NCI-H1694 treated with DMSO at 0.1 percent for 48 hours (cell line): ENCODE measurements at regions not wholly inside any gene's neighbourhood (a gene's known extent, or its start where the extent isn't known, plus 50 kb on each side); places are given as distances from the start of the nearest gene placed in this dataset.
"Not testable (repeated sequence)": the region's sequence is repeated elsewhere in the genome, so short reads cannot be mapped to it uniquely, and the experiment has no call there.

Experiments
- DNase-seq: peaks from one replicate; lab custom pipeline; 2025; lab: John Stamatoyannopoulos, UW

DNA sequence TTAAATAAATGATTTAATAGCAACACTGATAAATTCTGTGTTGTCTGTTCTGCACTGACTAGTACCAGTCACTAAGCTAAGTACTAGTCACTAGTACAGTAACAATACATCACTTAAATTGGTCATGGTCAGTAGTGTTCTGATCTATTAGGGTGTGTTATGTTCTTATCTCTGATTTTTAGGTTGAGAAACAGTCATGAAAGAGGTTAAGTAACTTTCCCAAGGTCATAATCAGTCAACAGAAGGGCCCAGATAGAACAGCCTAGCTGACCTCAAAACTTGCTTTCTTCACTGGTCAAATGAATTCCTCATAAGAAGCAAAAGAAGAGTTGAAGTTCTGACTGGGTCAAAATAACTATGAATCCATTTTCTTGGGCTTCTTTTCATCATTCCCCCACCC is 1492.7 kb downstream of the MAT2B start:
- DNase-seq = no peak

DNA sequence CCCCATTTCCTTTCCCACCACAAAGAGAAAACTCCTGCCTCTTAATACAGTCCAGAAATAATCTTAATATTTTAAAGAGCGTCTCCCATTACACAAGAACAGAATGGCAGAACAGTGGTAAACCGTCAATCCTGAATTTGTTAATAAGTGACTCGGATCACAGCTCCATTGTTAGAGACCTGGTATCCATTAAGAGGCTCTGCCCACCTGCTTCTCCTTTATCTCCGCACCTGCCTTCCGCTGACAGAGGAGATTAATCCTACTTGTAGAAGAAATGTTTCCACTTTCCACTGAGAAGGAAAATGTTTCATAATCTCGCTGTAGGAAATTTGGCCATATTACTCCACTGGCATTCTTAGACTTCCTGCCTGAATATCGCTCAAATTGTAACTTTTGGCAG is 1493.2 kb downstream of the MAT2B start:
- DNase-seq = no peak

DNA sequence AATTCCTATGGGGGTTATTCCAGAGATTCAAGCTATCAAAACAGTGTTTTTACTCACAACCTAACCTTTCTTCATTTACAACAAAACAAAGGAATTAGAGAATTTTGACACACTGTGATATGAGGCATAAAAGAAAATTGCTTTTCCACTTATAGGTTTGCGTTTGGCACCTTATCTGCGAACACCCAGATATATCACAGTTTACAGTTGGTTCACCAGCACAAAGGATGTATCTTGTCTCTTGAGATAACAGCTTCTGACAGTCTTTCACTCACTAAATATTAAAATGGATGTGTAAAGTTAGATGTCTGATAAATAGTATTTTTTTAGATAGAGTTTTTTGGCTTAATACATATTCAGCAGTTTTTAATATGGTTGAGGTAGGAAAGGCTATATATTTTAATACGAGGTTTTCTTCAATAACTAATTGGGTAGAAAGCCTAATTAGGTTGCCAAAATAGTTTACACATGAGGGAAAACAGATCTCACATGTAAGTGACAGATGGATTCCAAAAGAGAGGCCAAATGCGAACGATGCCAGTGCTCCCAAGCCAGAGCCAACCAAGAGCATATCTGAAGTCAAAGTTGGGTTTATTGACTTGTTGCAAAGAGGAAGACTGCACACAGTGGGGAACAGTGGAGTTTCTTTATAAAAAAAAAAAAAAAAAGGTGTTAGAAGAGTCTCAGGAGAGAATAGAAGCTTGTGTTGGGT is 1495.2 kb downstream of the MAT2B start:
- no peak for DNase-seq

DNA sequence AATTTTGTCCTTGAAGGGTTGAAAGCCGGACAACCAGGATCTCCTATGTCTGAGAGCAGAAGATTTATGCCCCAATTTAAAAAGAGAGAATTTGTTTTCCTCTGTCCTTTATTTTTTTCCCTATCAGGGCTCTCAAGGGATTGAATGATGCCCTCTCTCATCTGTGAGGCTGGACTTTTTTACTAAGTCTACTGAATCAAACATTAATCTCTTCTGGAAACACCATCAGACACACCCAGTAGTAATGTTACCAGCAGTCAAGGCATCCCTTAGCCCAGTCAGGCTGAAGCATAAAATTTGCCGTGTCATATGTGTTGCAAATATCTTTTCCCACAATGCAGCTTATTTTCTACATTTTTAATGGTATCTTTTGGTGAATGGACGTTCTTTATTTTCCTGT is 1497.9 kb downstream of the MAT2B start:
- DNase-seq = no peak

DNA sequence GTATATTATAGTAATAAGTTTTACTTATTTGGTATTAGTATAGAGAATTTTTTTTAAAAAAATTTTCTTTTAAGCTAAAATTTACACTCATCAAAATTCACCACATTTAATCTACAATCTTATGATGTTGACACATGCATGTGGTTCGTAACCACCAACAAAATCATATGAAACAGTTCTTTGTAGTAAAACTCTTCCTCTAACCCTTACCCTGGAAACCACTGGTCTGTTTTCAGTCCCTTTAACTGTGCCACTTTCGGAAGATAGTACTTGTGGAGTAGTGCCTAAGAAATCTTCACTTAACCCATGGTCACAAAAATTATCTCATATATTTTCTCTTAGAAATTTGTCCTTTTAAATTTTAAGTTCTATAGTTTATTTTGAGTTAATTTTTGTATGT is 1498.8 kb downstream of the MAT2B start:
- no peak for DNase-seq

DNA sequence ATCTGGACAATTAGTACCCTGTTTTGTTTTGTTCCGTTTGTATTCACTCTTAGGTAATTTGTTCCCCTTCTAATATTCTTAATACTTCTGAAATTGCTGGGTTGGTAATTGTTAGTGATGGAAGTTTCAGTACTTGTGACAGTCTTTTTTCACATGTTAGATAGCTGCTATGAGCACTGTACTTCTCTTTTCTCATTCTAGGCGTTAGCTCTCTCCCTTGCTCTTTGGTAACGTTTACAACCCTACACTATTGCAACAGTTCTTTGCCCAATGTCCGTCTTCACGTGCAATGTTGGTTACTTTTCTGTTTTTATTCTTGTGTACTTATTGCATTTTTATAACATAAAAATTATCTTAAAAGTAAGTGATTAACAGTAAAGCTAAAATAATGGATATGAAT is 1509.0 kb downstream of the MAT2B start:
- DNase-seq = no peak

DNA sequence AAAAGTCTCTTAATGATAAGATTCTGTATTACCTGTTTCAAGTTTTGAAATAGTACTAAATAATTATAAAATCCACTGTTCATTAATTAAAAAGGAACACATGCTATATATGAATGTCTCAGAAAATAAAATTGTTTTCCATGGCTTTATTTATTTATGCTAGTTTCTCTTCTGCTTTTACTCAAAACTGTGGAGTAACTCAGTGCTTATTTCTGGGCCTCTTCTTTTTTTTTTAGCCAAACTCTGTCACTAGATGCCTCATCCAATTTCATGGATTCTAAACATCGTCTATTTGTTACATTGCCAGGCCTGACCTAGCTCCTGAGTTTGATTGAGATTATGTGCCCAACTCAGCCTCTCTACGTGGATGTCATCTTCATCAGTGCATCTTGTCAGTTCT is 1509.7 kb downstream of the MAT2B start:
- no peak for DNase-seq

DNA sequence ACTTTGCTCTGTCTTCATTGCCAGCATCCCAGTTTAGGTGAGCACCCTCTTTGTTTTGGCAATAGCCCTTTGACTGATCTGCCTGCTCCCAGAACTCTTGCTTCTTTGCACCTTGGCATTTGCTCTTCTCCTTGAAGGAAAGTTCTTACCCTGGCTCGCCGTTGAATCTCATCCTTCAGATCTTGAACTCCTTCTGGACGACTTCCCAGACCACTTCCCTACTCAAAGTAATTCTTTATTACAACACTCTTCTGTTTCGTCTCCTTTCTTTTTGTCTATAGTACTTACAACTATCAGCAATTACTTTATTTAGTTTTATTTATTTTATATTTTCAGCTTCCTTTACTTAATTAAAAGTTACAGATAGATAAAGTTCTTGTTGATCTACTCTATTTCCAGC is 1510.1 kb downstream of the MAT2B start:
- no peak for DNase-seq

DNA sequence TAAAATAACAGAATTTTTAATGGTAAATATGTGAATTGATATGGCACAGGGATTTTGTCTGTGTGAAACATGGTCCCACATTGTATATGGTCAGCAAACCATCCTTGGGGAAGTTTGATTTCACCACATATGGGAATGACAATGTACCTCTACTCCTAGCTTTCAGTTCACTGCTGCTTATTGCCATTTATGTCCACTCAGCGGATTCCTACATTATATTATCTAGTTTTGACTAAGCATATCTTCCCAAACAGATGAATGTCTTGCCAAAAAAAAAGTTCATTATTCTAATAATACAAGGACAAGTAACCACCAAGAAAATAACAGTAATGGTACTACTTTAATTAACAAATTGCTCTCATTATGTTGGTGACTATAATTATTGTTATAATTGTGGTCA is 1521.6 kb downstream of the MAT2B start:
- no peak for DNase-seq

DNA sequence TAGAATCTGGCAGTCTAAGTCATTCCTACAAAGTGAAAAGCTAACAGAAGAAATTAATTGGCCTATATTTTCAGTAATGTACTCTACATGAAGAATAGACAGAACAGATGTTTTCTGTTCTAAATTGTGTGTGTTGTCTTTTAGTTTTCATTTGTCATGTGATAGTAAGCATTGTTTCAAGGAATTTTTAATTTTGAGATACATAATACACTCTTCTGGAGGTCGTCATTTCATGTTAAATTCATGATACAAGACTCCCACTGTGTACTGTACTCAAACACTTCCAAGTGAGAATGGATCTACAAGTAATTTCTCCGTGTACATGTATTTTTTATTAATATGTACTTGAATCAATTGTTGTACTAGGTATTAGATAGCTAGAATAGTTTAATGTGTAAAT is 1522.9 kb downstream of the MAT2B start:
- DNase-seq = no peak

DNA sequence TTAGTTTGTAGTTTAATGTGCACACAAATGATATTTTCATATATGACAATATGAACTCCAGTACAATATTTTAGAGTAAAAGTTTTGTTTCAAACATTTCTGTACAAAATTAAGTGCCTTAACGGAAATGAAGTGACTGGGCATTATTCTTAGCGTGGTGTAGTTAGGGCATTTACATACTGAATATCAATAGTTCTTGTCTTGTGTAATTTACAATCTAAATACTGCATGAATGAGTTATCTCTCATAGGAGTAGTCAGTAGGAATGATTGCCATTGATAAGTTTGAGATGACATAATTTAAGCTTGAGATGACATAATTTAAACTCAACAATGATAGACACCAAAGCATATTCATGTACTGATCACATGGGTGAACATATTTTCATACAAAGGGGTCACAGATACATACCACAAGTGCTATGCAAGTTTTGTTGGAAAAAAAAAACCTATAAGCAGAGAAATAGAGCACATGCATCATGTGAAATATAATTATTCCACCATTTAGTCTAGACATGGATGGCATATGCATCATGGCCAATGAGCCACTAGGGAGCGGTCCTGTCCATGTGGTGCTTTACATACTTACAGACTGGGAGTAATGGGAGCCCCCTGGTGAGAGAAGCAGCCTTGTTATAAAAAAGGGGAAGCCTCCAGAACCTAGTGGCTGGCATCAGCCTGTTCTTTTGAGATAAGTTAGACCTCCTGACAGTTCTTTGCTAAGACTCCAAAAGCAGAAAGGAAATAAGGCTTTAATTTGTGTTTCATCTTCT is 1523.9 kb downstream of the MAT2B start:
- DNase-seq = no peak

DNA sequence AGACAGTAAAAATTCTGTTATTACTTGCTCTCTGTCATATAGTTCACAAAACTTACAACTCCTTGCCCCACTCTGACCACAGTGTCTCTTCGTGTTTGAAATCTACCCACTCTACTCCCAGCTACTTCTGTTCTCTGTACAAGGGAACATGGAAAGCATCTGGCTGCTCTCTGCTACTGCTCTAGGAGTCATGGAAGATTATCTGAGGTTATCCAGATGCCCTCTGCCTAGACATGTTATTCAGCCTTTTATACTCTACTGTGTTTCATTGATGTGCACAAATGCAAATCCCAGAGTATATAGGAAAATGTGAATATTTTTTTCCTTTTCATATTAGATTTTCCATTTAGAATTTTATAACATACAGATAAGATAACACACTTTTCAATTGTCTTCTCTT is 1525.6 kb downstream of the MAT2B start:
- no peak for DNase-seq

DNA sequence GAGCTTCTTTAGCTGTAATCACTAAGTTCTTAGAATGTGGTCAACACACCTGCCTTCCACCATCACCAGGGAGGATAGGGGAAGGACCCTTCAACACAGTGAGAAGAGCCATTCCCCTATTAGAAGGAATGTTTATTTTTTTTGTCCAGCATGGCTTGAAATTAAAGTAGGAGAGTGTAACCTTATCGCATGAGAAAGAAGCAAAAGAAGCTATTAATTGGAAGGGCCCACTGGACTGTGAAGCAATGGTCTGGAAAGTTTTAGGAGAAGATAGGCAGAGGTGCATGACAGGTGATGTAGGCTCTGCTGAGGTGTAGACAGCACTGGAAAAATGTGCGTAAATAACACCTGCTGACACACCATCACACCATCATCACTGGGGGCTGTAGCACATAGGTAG is 1526.0 kb downstream of the MAT2B start:
- DNase-seq = no peak

DNA sequence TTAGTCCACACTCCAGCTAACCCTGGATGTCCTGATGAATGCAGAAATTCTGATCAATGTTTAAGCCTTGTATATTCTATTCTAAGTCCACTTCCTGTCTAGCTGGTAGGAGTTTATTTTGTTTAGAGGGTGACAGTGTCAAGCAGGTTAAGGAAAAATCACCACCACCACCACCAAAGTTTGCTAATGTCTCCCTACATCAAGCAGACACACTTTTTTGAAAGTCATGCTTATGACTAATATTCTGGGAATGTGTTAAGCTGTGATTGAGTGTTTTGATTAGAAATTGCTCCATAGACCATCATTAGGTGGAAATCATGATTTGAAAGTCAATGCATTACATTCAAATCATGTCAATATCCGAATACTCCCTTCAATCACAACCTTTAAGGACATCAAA is 1530.1 kb downstream of the MAT2B start:
- no peak for DNase-seq

DNA sequence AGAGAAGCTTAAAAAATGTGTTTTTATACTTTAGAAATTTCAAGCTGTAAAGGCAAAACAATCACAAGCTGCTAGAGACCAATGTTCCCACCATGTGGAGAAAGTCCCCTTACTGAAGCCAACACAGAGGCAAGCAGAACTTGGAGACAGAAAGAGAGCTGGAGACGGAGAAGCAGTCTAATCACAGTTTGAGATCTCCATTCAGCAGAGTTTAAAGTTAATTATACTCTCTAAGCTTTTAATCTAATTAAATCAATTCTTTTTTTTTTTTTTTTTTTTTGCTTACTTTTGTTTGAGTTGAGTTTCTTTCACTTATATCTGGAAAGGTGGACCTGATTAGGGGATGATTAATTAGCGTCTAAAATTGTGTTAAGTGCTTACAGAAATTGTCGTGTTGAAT is 1534.3 kb downstream of the MAT2B start:
- no peak for DNase-seq

DNA sequence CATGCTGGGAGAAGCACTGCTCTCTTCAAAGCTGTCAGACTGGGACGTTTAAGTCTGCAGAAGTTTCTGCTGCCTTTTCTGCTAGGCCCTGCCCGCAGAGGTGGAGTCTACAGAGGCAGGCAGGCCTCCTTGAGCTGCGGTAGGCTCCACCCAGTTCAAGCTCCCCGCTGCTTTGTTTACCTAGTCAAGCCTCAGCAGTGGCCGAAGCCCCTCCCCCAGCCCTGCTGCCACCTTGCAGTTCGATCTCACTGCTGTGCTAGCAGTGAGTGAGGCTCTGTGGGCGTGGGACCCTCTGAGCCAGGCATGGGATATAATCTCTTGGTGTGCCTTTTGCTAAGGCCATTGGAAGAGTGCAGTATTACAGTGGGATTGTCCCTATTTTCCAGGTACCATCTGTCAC is 1540.5 kb downstream of the MAT2B start:
- not testable (repeated sequence) for DNase-seq

DNA sequence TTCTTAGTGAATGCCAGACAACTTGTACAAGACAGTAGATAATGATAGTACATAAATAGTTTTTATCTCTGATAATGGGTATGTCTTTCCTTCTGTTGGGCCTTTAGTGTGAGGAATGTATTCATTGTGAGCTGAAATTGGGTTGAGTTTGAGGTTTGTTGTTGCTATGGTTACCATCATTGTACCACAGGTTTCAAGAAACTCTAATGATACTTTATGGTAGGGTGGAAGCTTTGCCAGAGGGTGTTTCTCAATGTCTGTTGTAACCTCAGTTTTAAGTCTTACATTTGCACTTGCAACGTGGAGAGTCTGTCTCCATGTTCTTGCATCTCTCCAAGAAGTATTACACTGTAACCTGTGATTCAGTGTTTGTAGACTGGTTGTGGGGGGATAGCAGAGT is 1550.1 kb downstream of the MAT2B start:
- DNase-seq = no peak

DNA sequence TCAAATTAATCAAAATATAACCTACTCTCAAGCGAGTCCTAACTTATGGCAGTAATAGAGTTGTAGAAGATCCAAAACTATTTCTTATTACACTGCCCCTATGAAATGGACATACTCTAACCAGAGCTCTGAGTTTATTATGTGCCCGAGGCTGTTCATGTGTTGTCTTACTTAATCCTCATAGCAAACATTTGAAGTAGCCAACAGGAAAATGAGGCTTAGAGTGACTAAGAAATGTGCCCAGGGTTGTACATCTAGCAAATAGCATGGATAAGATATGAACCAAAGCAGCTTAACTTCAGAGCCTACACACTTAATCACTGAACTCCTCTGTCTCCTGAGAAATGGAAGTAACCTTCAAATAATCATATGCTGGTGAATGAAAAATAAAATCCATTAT is 1551.7 kb downstream of the MAT2B start:
- no peak for DNase-seq

DNA sequence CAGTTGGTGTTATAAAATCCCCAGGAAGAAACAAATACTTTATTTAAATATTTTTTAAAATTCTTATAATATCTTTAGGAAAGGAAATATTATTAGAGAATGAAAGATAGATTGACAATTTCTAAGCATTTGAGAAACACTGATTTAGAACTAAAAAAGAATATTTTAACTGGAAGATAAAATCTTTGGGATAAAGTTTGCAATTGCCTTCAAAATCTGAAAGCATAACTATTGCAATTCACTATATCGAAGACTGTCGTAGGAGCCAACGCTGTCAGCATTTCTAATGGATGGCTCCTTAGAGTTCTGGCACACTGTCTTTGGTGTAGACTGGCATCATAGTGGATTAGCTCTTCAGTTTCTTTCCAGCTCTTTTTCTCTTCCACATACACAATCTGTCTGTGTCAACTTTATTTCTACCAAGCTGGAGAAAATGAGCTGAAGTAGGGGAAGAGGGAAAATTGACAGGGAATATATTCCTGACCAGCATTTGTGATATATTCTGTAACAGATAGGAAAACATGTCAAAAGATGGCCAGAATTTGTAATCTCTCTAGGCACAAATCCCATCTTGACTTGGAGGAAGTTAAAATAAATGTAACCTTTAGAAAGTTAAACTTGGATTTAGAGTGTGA is 1561.4 kb downstream of the MAT2B start:
- DNase-seq = no peak

DNA sequence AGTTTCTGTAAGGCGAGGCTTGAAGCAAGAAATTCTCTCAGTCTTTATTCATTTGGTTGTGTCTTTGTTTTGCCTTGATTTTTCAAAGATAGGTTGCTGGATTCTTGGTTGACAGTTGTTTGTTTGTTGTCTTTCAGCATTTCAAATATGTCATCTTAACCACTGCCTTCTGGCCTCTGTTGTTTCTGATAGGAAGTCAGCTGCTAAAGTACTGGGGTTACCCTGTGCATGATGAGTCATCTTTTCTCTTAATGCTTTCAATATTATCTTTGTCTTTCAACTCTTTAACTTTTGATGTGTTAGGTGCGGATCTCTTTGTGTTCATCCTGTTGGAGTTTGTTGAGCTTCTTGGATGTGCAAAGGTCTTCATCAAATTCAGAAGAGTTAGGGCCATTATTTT is 1571.3 kb downstream of the MAT2B start:
- DNase-seq = no peak

DNA sequence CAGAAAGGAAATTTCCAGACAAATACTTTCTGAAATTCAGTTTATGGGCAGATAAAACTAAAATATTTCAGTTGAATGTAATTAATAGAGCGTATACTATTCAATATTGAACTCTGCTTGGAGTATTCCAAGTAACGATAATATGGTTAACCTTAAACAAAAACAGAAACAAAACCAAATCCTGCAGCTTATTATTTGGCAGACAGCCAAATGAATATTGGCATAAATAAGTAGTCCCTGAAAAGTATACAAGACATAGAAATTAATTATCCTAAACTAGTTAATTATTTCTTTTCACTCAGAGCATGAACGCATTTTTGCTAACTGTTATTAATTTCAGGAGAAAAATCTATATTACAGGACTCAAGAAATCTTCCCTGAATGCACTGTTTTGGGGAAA is 1574.0 kb downstream of the MAT2B start:
- DNase-seq = no peak

DNA sequence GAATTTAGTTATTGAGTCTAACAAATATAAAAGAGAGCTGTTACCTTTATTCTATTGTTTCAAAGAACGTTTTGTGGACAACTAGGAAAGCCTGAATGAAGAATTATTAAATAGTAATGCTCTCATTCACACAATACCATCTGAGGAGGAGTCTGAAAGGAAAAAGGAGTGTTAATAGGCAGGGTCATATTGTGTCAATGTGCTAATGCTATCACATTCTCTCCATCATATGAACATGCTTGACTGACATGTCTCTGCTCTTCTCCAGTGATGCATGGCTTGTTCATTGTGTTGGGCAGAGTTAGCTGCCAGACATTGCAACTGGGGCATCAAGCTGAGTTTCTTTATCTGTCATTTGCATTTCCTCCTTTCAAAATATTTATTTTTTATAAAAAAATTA is 1578.0 kb downstream of the MAT2B start:
- no peak for DNase-seq

DNA sequence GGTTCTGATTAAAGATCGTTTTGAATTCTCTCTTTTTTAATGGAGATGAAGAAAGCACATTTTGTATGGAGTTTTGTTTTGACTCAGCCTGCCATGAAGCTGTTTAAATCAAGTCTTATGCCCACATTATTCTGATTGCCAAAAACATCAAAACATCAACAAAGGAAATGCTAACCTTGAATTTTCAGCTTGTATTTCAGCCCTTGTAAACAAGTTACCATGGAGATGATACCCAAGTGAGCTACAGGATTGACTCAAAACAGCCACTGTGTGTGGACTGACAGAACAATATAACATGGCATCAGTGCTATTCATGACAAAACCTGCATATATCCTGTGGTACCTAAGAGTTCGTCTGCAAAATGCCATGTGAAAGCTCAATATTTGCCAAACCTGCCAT is 1581.0 kb downstream of the MAT2B start:
- no peak for DNase-seq
